IgD-negative memory B cell (primary cell): ENCODE measurements at regions not wholly inside any gene's neighbourhood (a gene's known extent, or its start where the extent isn't known, plus 50 kb on each side); places are given as distances from the start of the nearest gene placed in this dataset.
A peak's percentile ranks its signal among the peaks of the same experiment; 100 is the strongest.

Experiments used
- H3K27ac Mint-ChIP-seq, 3 donors: one replicate each; pipeline ENCODE4 v1.8.0; 2020 to 2022; ENCODE audit warnings: mild to moderate bottlenecking in 3 of 3, mixed read lengths in 3 of 3, moderate library complexity in 1 of 3
- H3K27me3 Mint-ChIP-seq: one replicate; pipeline ENCODE4 v1.8.0; 2021; ENCODE audit warnings: mixed read lengths
- H3K36me3 Mint-ChIP-seq: one replicate; pipeline ENCODE4 v1.8.0; 2020; ENCODE audit warnings: mild to moderate bottlenecking, mixed read lengths
- H3K4me1 Mint-ChIP-seq, 3 donors: one replicate each; pipeline ENCODE4 v1.8.0; 2020 to 2022; ENCODE audit warnings: mixed read lengths in 3 of 3, mild to moderate bottlenecking in 1 of 3
- H3K4me3 Mint-ChIP-seq, 4 donors: one replicate each; pipeline ENCODE4 v1.8.0; 2020 to 2022; ENCODE audit warnings: mild to moderate bottlenecking in 4 of 4, mixed read lengths in 4 of 4, moderate library complexity in 3 of 4
- H3K9me3 Mint-ChIP-seq, 3 donors: one replicate each; pipeline ENCODE4 v1.8.0; 2020 to 2021; ENCODE audit warnings: mixed read lengths in 3 of 3, mild to moderate bottlenecking in 1 of 3

GRCh38 chr18:46322411-46322891 is 218.3 kb downstream of the HAUS1 start:
- Mint-ChIP-seq H3K27ac (no peak overlapping the region), H3K4me1 (peaks cover 0 to 11% (median 2%) of the 10 kb centered on the region in 3 donors), H3K4me3 (no peak overlapping the region), H3K36me3 (peaks cover 3% of the 10 kb centered on the region), H3K27me3 (peaks cover 3% of the 10 kb centered on the region), H3K9me3 (peaks cover 0 to 4% (median 0%) of the 10 kb centered on the region in 3 donors)

DNA sequence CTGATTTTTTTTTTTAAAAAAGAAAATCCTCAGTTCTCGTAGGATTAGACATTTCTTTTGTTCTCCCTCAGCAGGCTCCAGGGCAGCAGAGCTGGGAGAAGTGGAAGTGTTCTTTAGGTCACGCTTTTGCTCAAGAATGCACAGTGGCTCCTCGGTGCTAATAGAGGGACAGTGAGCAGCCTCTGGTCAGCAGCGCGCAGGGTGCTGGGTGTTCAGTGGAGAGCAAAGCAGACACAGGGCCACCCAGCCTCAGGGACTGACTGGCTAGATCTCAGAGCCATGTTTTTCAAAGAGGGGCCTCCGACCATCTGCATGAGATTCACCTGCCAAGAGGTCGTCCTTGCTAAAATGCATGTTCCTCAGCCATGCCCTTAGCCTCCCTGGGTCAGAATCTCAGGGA is 218.8 kb downstream of the HAUS1 start:
- Mint-ChIP-seq H3K27ac (no peak overlapping the region), H3K4me3 (no peak overlapping the region), H3K36me3 (peaks cover 2% of the 10 kb centered on the region), H3K4me1 (peaks cover 0 to 11% (median 2%) of the 10 kb centered on the region in 3 donors), H3K9me3 (peaks cover 0 to 4% (median 0%) of the 10 kb centered on the region in 3 donors), H3K27me3 (peaks cover 3% of the 10 kb centered on the region)

- Mint-ChIP-seq H3K36me3 (peaks cover 2% of the 10 kb centered on the region), H3K4me3 (no peak overlapping the region), H3K27ac (no peak overlapping the region), H3K9me3 (peaks cover 0 to 4% (median 0%) of the 10 kb centered on the region in 3 donors), H3K4me1 (peaks cover 0 to 11% (median 2%) of the 10 kb centered on the region in 3 donors), H3K27me3 (peaks cover 1% of the 10 kb centered on the region)
Measured at GRCh38 chr18:46324087-46324955, 220.1 kb downstream of the HAUS1 start.

DNA sequence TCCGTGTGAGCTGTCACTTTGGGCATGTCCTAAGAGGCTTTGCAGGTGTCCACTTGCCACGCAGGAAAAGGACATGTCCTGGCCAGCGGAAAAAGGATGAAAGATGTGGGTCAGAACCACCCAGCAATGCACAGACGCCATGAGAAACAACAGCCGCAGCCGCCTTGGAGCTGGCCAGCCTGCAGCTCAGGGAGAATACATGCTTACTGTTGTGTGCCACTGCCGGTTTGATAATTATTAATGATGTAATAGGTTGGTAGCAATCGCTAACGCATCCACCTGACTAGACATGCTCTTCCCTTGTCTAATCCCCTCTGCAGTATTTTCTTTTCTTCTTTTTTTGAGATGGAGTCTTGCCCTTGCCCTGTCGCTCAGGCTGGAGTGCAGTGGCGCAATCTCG is 221.7 kb downstream of the HAUS1 start:
- H3K4me1 Mint-ChIP-seq: peaks cover 0 to 11% (median 2%) of the 10 kb centered on the region in 3 donors
- H3K4me3 Mint-ChIP-seq: no peak overlapping the region
- H3K27me3 Mint-ChIP-seq: peaks cover 4% of the 10 kb centered on the region
- no peak overlapping the region for H3K27ac Mint-ChIP-seq
- H3K9me3 Mint-ChIP-seq: peaks cover 0 to 4% (median 0%) of the 10 kb centered on the region in 3 donors
- H3K36me3 Mint-ChIP-seq: peaks cover 2% of the 10 kb centered on the region

- peaks cover 1% of the 10 kb centered on the region for H3K36me3 Mint-ChIP-seq
- peaks cover 15% of the 10 kb centered on the region for H3K27me3 Mint-ChIP-seq
- H3K4me3 Mint-ChIP-seq: no peak overlapping the region
- peaks cover 4 to 10% (median 5%) of the 10 kb centered on the region in 3 donors for H3K4me1 Mint-ChIP-seq
- peaks cover 0 to 4% (median 0%) of the 10 kb centered on the region in 3 donors for H3K9me3 Mint-ChIP-seq
- H3K27ac Mint-ChIP-seq: no peak overlapping the region
Measured at GRCh38 chr18:46329736-46330246, 225.6 kb downstream of the HAUS1 start.

GRCh38 chr18:46331316-46331715 is 227.1 kb downstream of the HAUS1 start:
- H3K27ac Mint-ChIP-seq: no peak overlapping the region
- no peak overlapping the region for H3K4me3 Mint-ChIP-seq
- no peaks in the 10 kb centered on the region for H3K36me3 Mint-ChIP-seq
- no peaks in the 10 kb centered on the region for H3K9me3 Mint-ChIP-seq
- H3K4me1 Mint-ChIP-seq: peaks cover 4 to 15% (median 11%) of the 10 kb centered on the region in 3 donors
- H3K27me3 Mint-ChIP-seq: peaks cover 30% of the 10 kb centered on the region

GRCh38 chr18:46332286-46332801 is 228.2 kb downstream of the HAUS1 start:
- H3K4me3 Mint-ChIP-seq: peak overlapping the region in 1 of 4 donors; percentile 56
- H3K27ac Mint-ChIP-seq: no peak overlapping the region
- H3K36me3 Mint-ChIP-seq: no peaks in the 10 kb centered on the region
- peaks cover 4 to 15% (median 11%) of the 10 kb centered on the region in 3 donors for H3K4me1 Mint-ChIP-seq
- peaks cover 34% of the 10 kb centered on the region for H3K27me3 Mint-ChIP-seq
- no peaks in the 10 kb centered on the region for H3K9me3 Mint-ChIP-seq

- H3K9me3 Mint-ChIP-seq: no peaks in the 10 kb centered on the region
- no peak overlapping the region for H3K27ac Mint-ChIP-seq
- H3K4me3 Mint-ChIP-seq: peak overlapping the region in 1 of 4 donors; percentile 17
- H3K27me3 Mint-ChIP-seq: peaks cover 34% of the 10 kb centered on the region
- H3K36me3 Mint-ChIP-seq: no peaks in the 10 kb centered on the region
- H3K4me1 Mint-ChIP-seq: peaks cover 4 to 15% (median 11%) of the 10 kb centered on the region in 3 donors
Measured at GRCh38 chr18:46332921-46333341, 228.7 kb downstream of the HAUS1 start.

GRCh38 chr18:46333431-46334135 is 229.4 kb downstream of the HAUS1 start:
- Mint-ChIP-seq H3K27ac (no peak overlapping the region), H3K4me3 (no peak overlapping the region)

GRCh38 chr18:46334868-46335281 is 230.7 kb downstream of the HAUS1 start:
- Mint-ChIP-seq H3K4me3 (peak overlapping the region; percentile 32 to 88 (median 78)), H3K27ac (no peak overlapping the region), H3K4me1 (peaks cover 4 to 16% (median 14%) of the 10 kb centered on the region in 3 donors), H3K36me3 (no peaks in the 10 kb centered on the region), H3K27me3 (peaks cover 39% of the 10 kb centered on the region), H3K9me3 (no peaks in the 10 kb centered on the region)

More at GRCh38 chr18:46333431-46334135, 229.4 kb downstream of the HAUS1 start:
- Mint-ChIP-seq H3K36me3 (no peaks in the 10 kb centered on the region), H3K27me3 (peaks cover 37% of the 10 kb centered on the region), H3K9me3 (no peaks in the 10 kb centered on the region), H3K4me1 (peaks cover 4 to 15% (median 11%) of the 10 kb centered on the region in 3 donors)

GRCh38 chr18:46335534-46336101 is 231.4 kb downstream of the HAUS1 start:
- H3K27ac Mint-ChIP-seq: no peak overlapping the region
- H3K9me3 Mint-ChIP-seq: no peaks in the 10 kb centered on the region
- peaks cover 38% of the 10 kb centered on the region for H3K27me3 Mint-ChIP-seq
- H3K4me1 Mint-ChIP-seq: peaks cover 4 to 21% (median 14%) of the 10 kb centered on the region in 3 donors
- H3K4me3 Mint-ChIP-seq: peak overlapping the region in 2 of 4 donors; percentile 68 to 88
- H3K36me3 Mint-ChIP-seq: no peaks in the 10 kb centered on the region

- H3K36me3 Mint-ChIP-seq: no peaks in the 10 kb centered on the region
- no peaks in the 10 kb centered on the region for H3K9me3 Mint-ChIP-seq
- peak overlapping the region in 1 of 4 donors; percentile 23 for H3K4me3 Mint-ChIP-seq
Measured at GRCh38 chr18:46336278-46337111, 232.3 kb downstream of the HAUS1 start.

GRCh38 chr18:46337271-46337670 is 233.1 kb downstream of the HAUS1 start:
- H3K36me3 Mint-ChIP-seq: no peaks in the 10 kb centered on the region
- H3K4me3 Mint-ChIP-seq: no peak overlapping the region
- H3K4me1 Mint-ChIP-seq: peaks cover 4 to 16% (median 14%) of the 10 kb centered on the region in 3 donors
- no peak overlapping the region for H3K27ac Mint-ChIP-seq
- H3K27me3 Mint-ChIP-seq: peaks cover 40% of the 10 kb centered on the region
- H3K9me3 Mint-ChIP-seq: no peaks in the 10 kb centered on the region

More at GRCh38 chr18:46336278-46337111, 232.3 kb downstream of the HAUS1 start:
- Mint-ChIP-seq H3K27ac (no peak overlapping the region), H3K4me1 (peaks cover 4 to 21% (median 14%) of the 10 kb centered on the region in 3 donors), H3K27me3 (peaks cover 40% of the 10 kb centered on the region)
